ENCODE measurements at regions not wholly inside any gene's neighbourhood (a gene's known extent, or its start where the extent isn't known, plus 50 kb on each side); places are given as distances from the start of the nearest gene placed in this dataset.
A peak's percentile ranks its signal among the peaks of the same experiment; 100 is the strongest.

GRCh38 chr12:85529896-85530295 is 249.9 kb downstream of the ALX1 start:
- TF ChIP-seq CTCF (IDR thresholded peaks at IDR 0.05; ENCODE audit: extremely low read depth, insufficient read depth, missing control alignments), result no peak
- in situ Hi-C loops (cut with MboI; ENCODE audit: low pct_unique_long_range_greater_than_20kb, low sequenced_read_pairs, unreplicated experiment), result no loop called here
- DNase-seq (ENCODE audit: low spot score), result no peak

- TF ChIP-seq CTCF (IDR thresholded peaks at IDR 0.05; ENCODE audit: extremely low read depth, insufficient read depth, missing control alignments), result no peak
- in situ Hi-C loops (cut with MboI; ENCODE audit: low pct_unique_long_range_greater_than_20kb, low sequenced_read_pairs, unreplicated experiment), result no loop called here
- no peak for DNase-seq (ENCODE audit: low spot score)
Measured at GRCh38 chr12:85530456-85530855, 250.4 kb downstream of the ALX1 start.

GRCh38 chr12:85531341-85531740 is 251.3 kb downstream of the ALX1 start:
- TF ChIP-seq CTCF (IDR thresholded peaks at IDR 0.05; ENCODE audit: extremely low read depth, insufficient read depth, missing control alignments), result no peak
- in situ Hi-C loops (cut with MboI; ENCODE audit: low pct_unique_long_range_greater_than_20kb, low sequenced_read_pairs, unreplicated experiment), result no loop called here
- DNase-seq (ENCODE audit: low spot score), result peak; percentile 12

GRCh38 chr12:85549640-85550039 is 269.6 kb downstream of the ALX1 start:
- no peak for DNase-seq (ENCODE audit: low spot score)
- no peak for TF ChIP-seq CTCF (IDR thresholded peaks at IDR 0.05; ENCODE audit: extremely low read depth, insufficient read depth, missing control alignments)
- in situ Hi-C loops (cut with MboI; ENCODE audit: low pct_unique_long_range_greater_than_20kb, low sequenced_read_pairs, unreplicated experiment), result no loop called here

- in situ Hi-C loops (cut with MboI; ENCODE audit: low pct_unique_long_range_greater_than_20kb, low sequenced_read_pairs, unreplicated experiment), result no loop called here
- DNase-seq (ENCODE audit: low spot score), result no peak
- TF ChIP-seq CTCF (IDR thresholded peaks at IDR 0.05; ENCODE audit: extremely low read depth, insufficient read depth, missing control alignments), result no peak
Measured at GRCh38 chr12:85550924-85551323, 270.9 kb downstream of the ALX1 start.

- in situ Hi-C loops (cut with MboI; ENCODE audit: low pct_unique_long_range_greater_than_20kb, low sequenced_read_pairs, unreplicated experiment), result no loop called here
- TF ChIP-seq CTCF (IDR thresholded peaks at IDR 0.05; ENCODE audit: extremely low read depth, insufficient read depth, missing control alignments), result no peak
Measured at GRCh38 chr12:85552461-85552860, 272.4 kb downstream of the ALX1 start.

GRCh38 chr12:85557850-85558249 is 277.8 kb downstream of the ALX1 start:
- in situ Hi-C loops (cut with MboI; ENCODE audit: low pct_unique_long_range_greater_than_20kb, low sequenced_read_pairs, unreplicated experiment), result no loop called here
- no peak for TF ChIP-seq CTCF (IDR thresholded peaks at IDR 0.05; ENCODE audit: extremely low read depth, insufficient read depth, missing control alignments)
- no peak for DNase-seq (ENCODE audit: low spot score)

More at GRCh38 chr12:85552461-85552860, 272.4 kb downstream of the ALX1 start:
- no peak for DNase-seq (ENCODE audit: low spot score)
